ENCODE measurements at regions not wholly inside any gene's neighbourhood (a gene's known extent, or its start where the extent isn't known, plus 50 kb on each side); places are given as distances from the start of the nearest gene placed in this dataset.

GRCh38 chr14:55873169-55873568, 245.0 kb upstream of the PELI2 start:
- no peaks in the 10 kb centered on the region for H3K36me3 ChIP-seq (ENCODE audit: insufficient read depth, insufficient read length, low read length)
- H3K4me3 ChIP-seq (ENCODE audit: insufficient read length, low read depth) = no peak overlapping the region
- H3K27me3 ChIP-seq (ENCODE audit: insufficient read depth, insufficient read length) = no peaks in the 10 kb centered on the region
- H3K9ac ChIP-seq (ENCODE audit: insufficient read length, low read depth) = no peak overlapping the region
- DNase-seq (ENCODE audit: low read depth, low spot score) = no peak
- no peak for TF ChIP-seq SUZ12 (IDR thresholded peaks at IDR 0.05; ENCODE audit: extremely low read depth, insufficient read depth, insufficient read length)
- no peak for TF ChIP-seq ZNF274 (IDR thresholded peaks at IDR 0.05; ENCODE audit: low read depth, low read length)
- no peak for TF ChIP-seq YY1 (IDR thresholded peaks at IDR 0.05; ENCODE audit: insufficient read depth, insufficient read length)
- H3K4me1 ChIP-seq (ENCODE audit: insufficient read depth, insufficient read length) = no peaks in the 10 kb centered on the region
- H3K9me3 ChIP-seq (ENCODE audit: insufficient read depth, low read length) = no peaks in the 10 kb centered on the region

GRCh38 chr14:55874785-55875184, 243.4 kb upstream of the PELI2 start:
- DNase-seq (ENCODE audit: low read depth, low spot score) = no peak
- H3K36me3 ChIP-seq (ENCODE audit: insufficient read depth, insufficient read length, low read length) = no peaks in the 10 kb centered on the region
- H3K4me1 ChIP-seq (ENCODE audit: insufficient read depth, insufficient read length) = no peaks in the 10 kb centered on the region
- H3K4me3 ChIP-seq (ENCODE audit: insufficient read length, low read depth) = no peak overlapping the region
- H3K27me3 ChIP-seq (ENCODE audit: insufficient read depth, insufficient read length) = no peaks in the 10 kb centered on the region
- no peaks in the 10 kb centered on the region for H3K9me3 ChIP-seq (ENCODE audit: insufficient read depth, low read length)
- TF ChIP-seq ZNF274 (IDR thresholded peaks at IDR 0.05; ENCODE audit: low read depth, low read length) (no peak), SUZ12 (IDR thresholded peaks at IDR 0.05; ENCODE audit: extremely low read depth, insufficient read depth, insufficient read length) (no peak), YY1 (IDR thresholded peaks at IDR 0.05; ENCODE audit: insufficient read depth, insufficient read length) (no peak)
- H3K9ac ChIP-seq (ENCODE audit: insufficient read length, low read depth) = no peak overlapping the region

GRCh38 chr14:55877942-55878341, 240.3 kb upstream of the PELI2 start:
- H3K4me3 ChIP-seq (ENCODE audit: insufficient read length, low read depth) = no peak overlapping the region

GRCh38 chr14:55881577-55882241, 236.5 kb upstream of the PELI2 start:
- DNase-seq (ENCODE audit: low read depth, low spot score) = no peak
- Histone ChIP-seq H3K4me1 (ENCODE audit: insufficient read depth, insufficient read length) (no peaks in the 10 kb centered on the region), H3K9ac (ENCODE audit: insufficient read length, low read depth) (no peak overlapping the region), H3K27me3 (ENCODE audit: insufficient read depth, insufficient read length) (no peaks in the 10 kb centered on the region), H3K4me3 (ENCODE audit: insufficient read length, low read depth) (no peak overlapping the region), H3K36me3 (ENCODE audit: insufficient read depth, insufficient read length, low read length) (no peaks in the 10 kb centered on the region), H3K9me3 (ENCODE audit: insufficient read depth, low read length) (no peaks in the 10 kb centered on the region)
- TF ChIP-seq ZNF274 (IDR thresholded peaks at IDR 0.05; ENCODE audit: low read depth, low read length) (no peak), SUZ12 (IDR thresholded peaks at IDR 0.05; ENCODE audit: extremely low read depth, insufficient read depth, insufficient read length) (no peak), YY1 (IDR thresholded peaks at IDR 0.05; ENCODE audit: insufficient read depth, insufficient read length) (no peak)

More at GRCh38 chr14:55877942-55878341, 240.3 kb upstream of the PELI2 start:
- TF ChIP-seq ZNF274 (IDR thresholded peaks at IDR 0.05; ENCODE audit: low read depth, low read length) (no peak), SUZ12 (IDR thresholded peaks at IDR 0.05; ENCODE audit: extremely low read depth, insufficient read depth, insufficient read length) (no peak), YY1 (IDR thresholded peaks at IDR 0.05; ENCODE audit: insufficient read depth, insufficient read length) (no peak)
- H3K9ac ChIP-seq (ENCODE audit: insufficient read length, low read depth) = no peak overlapping the region
- H3K36me3 ChIP-seq (ENCODE audit: insufficient read depth, insufficient read length, low read length) = no peaks in the 10 kb centered on the region
- H3K9me3 ChIP-seq (ENCODE audit: insufficient read depth, low read length) = no peaks in the 10 kb centered on the region
- DNase-seq (ENCODE audit: low read depth, low spot score) = no peak
- no peaks in the 10 kb centered on the region for H3K4me1 ChIP-seq (ENCODE audit: insufficient read depth, insufficient read length)
- no peaks in the 10 kb centered on the region for H3K27me3 ChIP-seq (ENCODE audit: insufficient read depth, insufficient read length)

GRCh38 chr14:55884819-55885218, 233.4 kb upstream of the PELI2 start:
- Histone ChIP-seq H3K27me3 (ENCODE audit: insufficient read depth, insufficient read length) (no peaks in the 10 kb centered on the region), H3K36me3 (ENCODE audit: insufficient read depth, insufficient read length, low read length) (no peaks in the 10 kb centered on the region), H3K9ac (ENCODE audit: insufficient read length, low read depth) (no peak overlapping the region), H3K4me1 (ENCODE audit: insufficient read depth, insufficient read length) (no peaks in the 10 kb centered on the region), H3K9me3 (ENCODE audit: insufficient read depth, low read length) (no peaks in the 10 kb centered on the region), H3K4me3 (ENCODE audit: insufficient read length, low read depth) (no peak overlapping the region)
- TF ChIP-seq SUZ12 (IDR thresholded peaks at IDR 0.05; ENCODE audit: extremely low read depth, insufficient read depth, insufficient read length) (no peak), YY1 (IDR thresholded peaks at IDR 0.05; ENCODE audit: insufficient read depth, insufficient read length) (no peak), ZNF274 (IDR thresholded peaks at IDR 0.05; ENCODE audit: low read depth, low read length) (no peak)
- no peak for DNase-seq (ENCODE audit: low read depth, low spot score)

GRCh38 chr14:55889124-55889523, 229.1 kb upstream of the PELI2 start:
- Histone ChIP-seq H3K9me3 (ENCODE audit: insufficient read depth, low read length) (no peaks in the 10 kb centered on the region), H3K4me1 (ENCODE audit: insufficient read depth, insufficient read length) (no peaks in the 10 kb centered on the region), H3K36me3 (ENCODE audit: insufficient read depth, insufficient read length, low read length) (no peaks in the 10 kb centered on the region), H3K9ac (ENCODE audit: insufficient read length, low read depth) (no peak overlapping the region), H3K27me3 (ENCODE audit: insufficient read depth, insufficient read length) (no peaks in the 10 kb centered on the region), H3K4me3 (ENCODE audit: insufficient read length, low read depth) (no peak overlapping the region)
- DNase-seq (ENCODE audit: low read depth, low spot score) = no peak
- TF ChIP-seq ZNF274 (IDR thresholded peaks at IDR 0.05; ENCODE audit: low read depth, low read length) (no peak), SUZ12 (IDR thresholded peaks at IDR 0.05; ENCODE audit: extremely low read depth, insufficient read depth, insufficient read length) (no peak), YY1 (IDR thresholded peaks at IDR 0.05; ENCODE audit: insufficient read depth, insufficient read length) (no peak)

- Histone ChIP-seq H3K9ac (ENCODE audit: insufficient read length, low read depth) (no peak overlapping the region), H3K4me3 (ENCODE audit: insufficient read length, low read depth) (no peak overlapping the region)
- peak; percentile 66 for DNase-seq (ENCODE audit: low read depth, low spot score)
Observed at GRCh38 chr14:55891692-55892091, 226.5 kb upstream of the PELI2 start.

More at GRCh38 chr14:55891692-55892091, 226.5 kb upstream of the PELI2 start:
- TF ChIP-seq YY1 (IDR thresholded peaks at IDR 0.05; ENCODE audit: insufficient read depth, insufficient read length) = no peak
- no peaks in the 10 kb centered on the region for H3K36me3 ChIP-seq (ENCODE audit: insufficient read depth, insufficient read length, low read length)
- H3K4me1 ChIP-seq (ENCODE audit: insufficient read depth, insufficient read length) = no peaks in the 10 kb centered on the region
- no peaks in the 10 kb centered on the region for H3K27me3 ChIP-seq (ENCODE audit: insufficient read depth, insufficient read length)
- H3K9me3 ChIP-seq (ENCODE audit: insufficient read depth, low read length) = no peaks in the 10 kb centered on the region
